Karpas-422 (cell line): ENCODE measurements at regions not wholly inside any gene's neighbourhood (a gene's known extent, or its start where the extent isn't known, plus 50 kb on each side); places are given as distances from the start of the nearest gene placed in this dataset.

Source experiments
- DNase-seq: peaks from one replicate; pipeline ENCODE4 v3.0.0-alpha.2; 2015
- H2AFZ ChIP-seq: fragments of 200-600 bp; sonication (generic); 2 replicates; pipeline ENCODE4 v1.6.1; 2014; ENCODE audit warnings: antibody characterized with exemption, low read length, mixed read lengths
- H3K27ac ChIP-seq: fragments of 200-600 bp; sonication (generic); 2 replicates; pipeline ENCODE4 v1.5.1; 2014; ENCODE audit warnings: mild to moderate bottlenecking, low read length, moderate library complexity
- H3K27me3 ChIP-seq: fragments of 200-600 bp; sonication (generic); 2 replicates; pipeline ENCODE4 v1.6.1; 2014; ENCODE audit warnings: low read length, mixed read lengths
- H3K36me3 ChIP-seq: fragments of 200-600 bp; sonication (generic); 2 replicates; pipeline ENCODE4 v1.6.1; 2014; ENCODE audit warnings: low read length, mixed read lengths; ENCODE audit not compliant: insufficient read depth
- H3K4me1 ChIP-seq: fragments of 200-600 bp; sonication (generic); 2 replicates; pipeline ENCODE4 v1.6.1; 2014; ENCODE audit warnings: mild to moderate bottlenecking, low read length, mixed read lengths
- H3K4me2 ChIP-seq: fragments of 200-600 bp; sonication (generic); 2 replicates; pipeline ENCODE4 v1.6.1; 2014; ENCODE audit warnings: low read length, low read depth, mild to moderate bottlenecking; ENCODE audit not compliant: poor library complexity, severe bottlenecking
- H3K4me3 ChIP-seq: fragments of 200-600 bp; sonication (generic); 2 replicates; pipeline ENCODE4 v1.5.1; 2014; ENCODE audit warnings: mild to moderate bottlenecking, antibody characterized with exemption, low read length, mixed read lengths
- H3K79me2 ChIP-seq: fragments of 200-600 bp; sonication (generic); 2 replicates; pipeline ENCODE4 v1.6.1; 2014; ENCODE audit warnings: mild to moderate bottlenecking, low read length, mixed read lengths
- H3K9ac ChIP-seq: fragments of 200-600 bp; sonication (generic); 2 replicates; pipeline ENCODE4 v1.6.0; 2014; ENCODE audit warnings: low read length
- H3K9me2 ChIP-seq: fragments of 200-600 bp; sonication (generic), shearing (Covaris generic); replicated peaks from 2 replicates; pipeline ENCODE4 v1.6.0; 2014; ENCODE audit warnings: mild to moderate bottlenecking, low read length, moderate library complexity; ENCODE audit not compliant: insufficient read depth
- H3K9me3 ChIP-seq: fragments of 300-700, 200-600 bp; sonication (generic); 2 replicates; pipeline ENCODE4 v1.6.1; 2014; ENCODE audit warnings: low read length, mixed read lengths
- H4K20me1 ChIP-seq: fragments of 200-600 bp; sonication (generic); 2 replicates; pipeline ENCODE4 v1.6.1; 2014; ENCODE audit warnings: mild to moderate bottlenecking, antibody characterized with exemption, low read length, low read depth; ENCODE audit not compliant: insufficient read depth

- H3K36me3 ChIP-seq, result no peaks in the 10 kb centered on the region
- no peaks in the 10 kb centered on the region for H3K9me2 ChIP-seq
- no peaks in the 10 kb centered on the region for H3K79me2 ChIP-seq
- no peak overlapping the region for H2AFZ ChIP-seq
- no peaks in the 10 kb centered on the region for H3K9me3 ChIP-seq
- no peak for DNase-seq
- H3K27ac ChIP-seq, result no peak overlapping the region
- H3K27me3 ChIP-seq, result no peaks in the 10 kb centered on the region
- H3K9ac ChIP-seq, result no peak overlapping the region
- no peak overlapping the region for H3K4me3 ChIP-seq
- no peak overlapping the region for H3K4me2 ChIP-seq
- H4K20me1 ChIP-seq, result no peaks in the 10 kb centered on the region
- no peaks in the 10 kb centered on the region for H3K4me1 ChIP-seq
Measured at GRCh38 chr2:19675856-19676460, 225.8 kb downstream of the TTC32 start.

DNA sequence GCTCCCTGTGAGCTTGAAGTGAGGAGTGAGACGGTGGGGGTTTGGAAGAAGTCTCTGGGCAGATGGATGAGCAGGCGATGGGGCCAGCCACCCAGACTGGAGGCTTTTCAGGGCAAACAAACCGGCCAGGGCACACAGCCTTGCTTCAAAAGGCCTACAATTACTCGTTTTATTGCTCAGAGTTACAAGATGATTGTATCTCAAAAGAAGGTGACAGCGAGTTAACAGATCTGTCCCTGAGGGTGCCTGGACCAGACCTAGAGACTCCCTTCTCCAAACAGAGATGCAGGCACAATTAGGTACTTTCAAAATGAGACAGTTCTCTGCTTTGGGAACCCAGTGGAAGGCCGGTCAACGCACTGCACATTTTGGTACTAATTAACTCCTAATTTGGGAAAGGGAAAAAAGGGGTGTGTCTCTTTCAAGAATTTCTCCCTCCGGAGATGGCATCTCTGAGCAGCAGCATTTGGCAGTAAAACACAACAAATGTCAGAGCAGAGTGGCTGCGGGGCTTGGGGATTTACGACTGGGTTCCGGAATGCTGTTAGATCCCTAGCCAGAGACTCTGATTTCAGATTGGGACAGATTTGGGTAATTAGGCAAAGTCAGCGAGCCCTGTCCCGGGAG lies 226.7 kb downstream of the TTC32 start:
- Histone ChIP-seq H3K27me3 (no peaks in the 10 kb centered on the region), H3K4me3 (no peak overlapping the region), H3K27ac (no peak overlapping the region), H4K20me1 (no peaks in the 10 kb centered on the region), H2AFZ (no peak overlapping the region), H3K79me2 (no peaks in the 10 kb centered on the region), H3K4me2 (no peak overlapping the region), H3K4me1 (no peaks in the 10 kb centered on the region), H3K9ac (no peak overlapping the region), H3K9me3 (no peaks in the 10 kb centered on the region), H3K9me2 (no peaks in the 10 kb centered on the region), H3K36me3 (no peaks in the 10 kb centered on the region)
- no peak for DNase-seq

DNA sequence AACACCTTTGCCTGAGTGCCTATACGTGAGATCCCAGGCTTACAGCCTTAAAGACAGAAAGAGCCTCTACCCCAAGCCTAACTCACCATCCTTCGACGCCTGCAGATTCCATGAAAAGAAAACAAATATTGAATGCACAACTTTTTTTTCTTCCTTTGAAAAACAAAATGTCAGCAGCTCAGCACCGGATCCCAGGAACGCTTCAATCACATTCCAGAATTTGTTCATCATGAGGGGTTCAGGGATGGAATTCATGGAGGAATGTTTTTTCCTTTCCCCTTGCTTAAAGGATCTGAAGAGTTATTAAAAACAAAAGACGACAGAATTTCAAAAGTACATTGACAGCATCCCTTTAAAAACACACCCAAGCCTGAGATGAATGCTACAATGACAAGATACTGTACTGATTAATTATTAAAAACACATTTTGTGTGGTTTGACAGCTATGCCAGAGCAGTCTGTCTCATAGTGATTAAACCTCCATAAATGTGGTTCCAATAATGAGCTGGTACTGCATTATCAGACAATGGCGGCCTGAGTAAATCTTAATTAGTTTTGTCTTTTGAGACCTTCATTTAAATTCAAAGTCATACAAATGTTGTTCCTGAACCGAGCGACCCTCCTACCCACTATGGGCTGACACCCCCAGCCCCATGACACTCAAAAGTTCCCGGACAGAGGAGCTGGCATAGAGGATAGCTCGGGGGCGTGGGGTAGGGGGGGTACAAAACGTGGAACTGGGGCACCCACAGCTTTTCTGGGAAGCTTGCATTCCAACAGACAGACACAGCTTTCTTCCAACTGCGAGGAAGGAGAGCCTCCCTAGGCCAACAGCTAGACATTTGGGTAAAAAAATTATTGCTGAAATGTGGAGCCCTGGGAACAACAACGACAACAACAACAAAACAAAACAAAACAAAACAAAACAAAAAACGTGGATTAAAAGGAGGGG lies 227.5 kb downstream of the TTC32 start:
- no peaks in the 10 kb centered on the region for H3K4me1 ChIP-seq
- DNase-seq, result no peak

DNA sequence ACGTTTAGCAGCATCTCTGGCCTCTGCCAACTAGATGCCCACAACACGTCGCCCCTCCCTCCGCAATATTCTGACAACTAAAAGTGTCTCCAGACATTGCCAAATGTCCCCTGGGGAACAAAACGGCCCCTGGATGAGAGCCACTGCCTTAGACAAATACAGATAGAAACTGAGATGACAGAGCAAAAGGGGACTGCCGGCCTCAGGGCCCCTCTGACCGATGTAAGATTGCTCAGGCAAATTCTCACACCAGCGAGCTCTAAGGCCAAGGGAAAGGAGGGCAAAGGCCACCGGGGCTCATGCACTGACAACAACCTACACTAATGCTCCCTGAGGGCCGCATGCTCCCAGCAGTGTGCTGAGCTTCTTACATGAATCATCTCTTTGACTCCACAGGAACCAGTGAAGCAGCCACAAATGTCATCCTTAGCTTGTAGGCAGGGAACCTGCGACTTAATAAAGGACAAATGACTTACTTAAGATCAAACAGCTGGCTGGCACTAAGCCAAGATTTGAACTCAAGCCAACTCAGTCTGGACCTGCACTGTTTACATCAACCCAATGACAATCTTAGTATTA lies 228.5 kb downstream of the TTC32 start:
- Histone ChIP-seq H3K4me3 (no peak overlapping the region), H3K9ac (no peak overlapping the region), H3K27ac (no peak overlapping the region), H3K79me2 (no peaks in the 10 kb centered on the region), H3K9me3 (no peaks in the 10 kb centered on the region), H2AFZ (no peak overlapping the region), H4K20me1 (no peaks in the 10 kb centered on the region), H3K36me3 (no peaks in the 10 kb centered on the region), H3K9me2 (no peaks in the 10 kb centered on the region), H3K4me2 (no peak overlapping the region), H3K4me1 (no peaks in the 10 kb centered on the region), H3K27me3 (no peaks in the 10 kb centered on the region)
- no peak for DNase-seq

More for the DNA sequence above, 227.5 kb downstream of the TTC32 start:
- no peaks in the 10 kb centered on the region for H3K36me3 ChIP-seq
- no peaks in the 10 kb centered on the region for H3K79me2 ChIP-seq
- H3K4me2 ChIP-seq, result no peak overlapping the region
- no peak overlapping the region for H2AFZ ChIP-seq
- no peak overlapping the region for H3K27ac ChIP-seq
- H3K27me3 ChIP-seq, result no peaks in the 10 kb centered on the region
- H3K9me3 ChIP-seq, result no peaks in the 10 kb centered on the region
- H3K9ac ChIP-seq, result no peak overlapping the region
- no peak overlapping the region for H3K4me3 ChIP-seq
- H3K9me2 ChIP-seq, result no peaks in the 10 kb centered on the region
- no peaks in the 10 kb centered on the region for H4K20me1 ChIP-seq

DNA sequence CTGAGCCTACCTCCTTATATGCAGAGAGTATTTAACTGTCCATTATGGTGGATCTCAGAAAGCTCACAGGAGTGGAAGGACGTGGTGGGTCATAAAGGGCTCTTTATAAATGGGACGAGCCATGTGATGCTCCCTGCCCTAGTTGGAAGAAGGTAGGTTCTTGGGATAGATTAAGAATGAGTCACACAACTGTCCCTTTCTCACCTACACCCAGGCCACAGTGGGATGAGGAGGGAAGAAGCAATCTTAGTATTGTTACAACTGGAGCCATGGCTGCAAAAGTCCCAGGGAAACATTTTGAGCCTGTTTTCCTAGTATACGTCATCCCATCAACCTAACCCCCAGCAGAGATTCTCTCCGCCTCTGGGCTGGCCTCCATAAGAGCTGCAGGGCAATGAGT lies 229.9 kb downstream of the TTC32 start:
- no peaks in the 10 kb centered on the region for H3K27me3 ChIP-seq
- no peak overlapping the region for H3K27ac ChIP-seq

GRCh38 chr2:19671311-19671710 lies 230.5 kb downstream of the TTC32 start:
- no peak overlapping the region for H3K27ac ChIP-seq
- no peaks in the 10 kb centered on the region for H3K4me1 ChIP-seq
- no peak overlapping the region for H3K4me3 ChIP-seq
- no peaks in the 10 kb centered on the region for H3K9me2 ChIP-seq
- no peak overlapping the region for H3K9ac ChIP-seq
- H3K4me2 ChIP-seq, result no peak overlapping the region
- no peaks in the 10 kb centered on the region for H3K27me3 ChIP-seq
- H3K36me3 ChIP-seq, result no peaks in the 10 kb centered on the region
- H3K9me3 ChIP-seq, result no peaks in the 10 kb centered on the region
- no peak overlapping the region for H2AFZ ChIP-seq
- DNase-seq, result no peak
- H4K20me1 ChIP-seq, result no peaks in the 10 kb centered on the region
- H3K79me2 ChIP-seq, result no peaks in the 10 kb centered on the region

More for the DNA sequence above, 229.9 kb downstream of the TTC32 start:
- no peaks in the 10 kb centered on the region for H3K9me3 ChIP-seq
- H2AFZ ChIP-seq, result no peak overlapping the region
- H3K9ac ChIP-seq, result no peak overlapping the region
- no peaks in the 10 kb centered on the region for H3K9me2 ChIP-seq
- no peaks in the 10 kb centered on the region for H3K36me3 ChIP-seq
- no peaks in the 10 kb centered on the region for H4K20me1 ChIP-seq
- no peaks in the 10 kb centered on the region for H3K79me2 ChIP-seq
- no peak overlapping the region for H3K4me2 ChIP-seq
- H3K4me3 ChIP-seq, result no peak overlapping the region
- no peak for DNase-seq
- no peaks in the 10 kb centered on the region for H3K4me1 ChIP-seq

- no peaks in the 10 kb centered on the region for H3K36me3 ChIP-seq
- no peak for DNase-seq
- no peak overlapping the region for H3K9ac ChIP-seq
- no peaks in the 10 kb centered on the region for H3K27me3 ChIP-seq
- no peak overlapping the region for H2AFZ ChIP-seq
- no peaks in the 10 kb centered on the region for H3K9me3 ChIP-seq
- no peaks in the 10 kb centered on the region for H3K79me2 ChIP-seq
- H3K4me1 ChIP-seq, result no peaks in the 10 kb centered on the region
- no peaks in the 10 kb centered on the region for H4K20me1 ChIP-seq
- H3K9me2 ChIP-seq, result no peaks in the 10 kb centered on the region
- no peak overlapping the region for H3K4me3 ChIP-seq
- H3K27ac ChIP-seq, result no peak overlapping the region
- H3K4me2 ChIP-seq, result no peak overlapping the region
Measured at GRCh38 chr2:19670303-19670702, 231.5 kb downstream of the TTC32 start.

GRCh38 chr2:19669559-19669958 lies 232.2 kb downstream of the TTC32 start:
- Histone ChIP-seq H3K27ac (no peak overlapping the region), H3K27me3 (no peaks in the 10 kb centered on the region), H3K4me3 (no peak overlapping the region), H3K4me1 (no peaks in the 10 kb centered on the region), H2AFZ (no peak overlapping the region), H3K4me2 (no peak overlapping the region), H3K36me3 (no peaks in the 10 kb centered on the region), H3K79me2 (no peaks in the 10 kb centered on the region), H4K20me1 (no peaks in the 10 kb centered on the region), H3K9me3 (no peaks in the 10 kb centered on the region), H3K9me2 (no peaks in the 10 kb centered on the region), H3K9ac (no peak overlapping the region)
- DNase-seq, result no peak
